22Rv1 (cell line): ENCODE measurements at regions not wholly inside any gene's neighbourhood (a gene's known extent, or its start where the extent isn't known, plus 50 kb on each side); places are given as distances from the start of the nearest gene placed in this dataset.

Experiments used
- CTCF ChIP-seq: fragments of 450-650 bp; IDR thresholded peaks from 2 replicates; pipeline ENCODE4 v1.5.1; 2017; ENCODE audit warnings: mild to moderate bottlenecking
- ZFX ChIP-seq: fragments of 450-650 bp; IDR thresholded peaks from 2 replicates; pipeline ENCODE4 v1.6.1; 2017; ENCODE audit warnings: antibody characterized with exemption, borderline replicate concordance

DNA sequence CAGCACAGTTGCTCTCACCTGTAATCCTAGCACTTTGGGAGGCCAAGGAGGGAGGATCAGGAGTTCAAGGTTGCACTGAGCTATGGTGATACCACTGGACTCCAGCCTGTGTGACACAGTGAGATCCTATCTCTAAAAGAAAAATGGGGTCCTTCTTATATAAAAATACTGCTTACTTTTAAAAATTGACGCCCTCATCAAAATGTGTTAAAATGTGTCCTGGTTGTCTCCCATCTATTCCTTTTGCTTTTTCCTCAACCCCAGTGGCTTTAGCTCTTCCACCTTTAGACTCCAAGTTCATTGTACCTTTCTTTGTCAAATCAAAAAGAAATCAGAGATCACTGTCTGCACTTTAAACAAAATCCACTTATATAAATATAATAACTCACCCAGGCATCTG lies 60.3 kb upstream of the GPD1L start:
- TF ChIP-seq CTCF (no peak), ZFX (no peak)
